ENCODE measurements at regions not wholly inside any gene's neighbourhood (a gene's known extent, or its start where the extent isn't known, plus 50 kb on each side); places are given as distances from the start of the nearest gene placed in this dataset.

GRCh38 chr1:3978196-3978989, 78.3 kb upstream of the C1orf174 start:
- Histone ChIP-seq H3K4me3 (replicated peaks; ENCODE audit: low read depth, low read length) (no peak overlapping the region), H3K36me3 (ENCODE audit: control insufficient read depth, insufficient read depth, low read length) (no peaks in the 10 kb centered on the region), H3K27me3 (replicated peaks; ENCODE audit: control insufficient read depth, insufficient read depth, low read length) (no peaks in the 10 kb centered on the region; the same call in 1 of the 2 replicates)
- TF ChIP-seq, protein P1, sequence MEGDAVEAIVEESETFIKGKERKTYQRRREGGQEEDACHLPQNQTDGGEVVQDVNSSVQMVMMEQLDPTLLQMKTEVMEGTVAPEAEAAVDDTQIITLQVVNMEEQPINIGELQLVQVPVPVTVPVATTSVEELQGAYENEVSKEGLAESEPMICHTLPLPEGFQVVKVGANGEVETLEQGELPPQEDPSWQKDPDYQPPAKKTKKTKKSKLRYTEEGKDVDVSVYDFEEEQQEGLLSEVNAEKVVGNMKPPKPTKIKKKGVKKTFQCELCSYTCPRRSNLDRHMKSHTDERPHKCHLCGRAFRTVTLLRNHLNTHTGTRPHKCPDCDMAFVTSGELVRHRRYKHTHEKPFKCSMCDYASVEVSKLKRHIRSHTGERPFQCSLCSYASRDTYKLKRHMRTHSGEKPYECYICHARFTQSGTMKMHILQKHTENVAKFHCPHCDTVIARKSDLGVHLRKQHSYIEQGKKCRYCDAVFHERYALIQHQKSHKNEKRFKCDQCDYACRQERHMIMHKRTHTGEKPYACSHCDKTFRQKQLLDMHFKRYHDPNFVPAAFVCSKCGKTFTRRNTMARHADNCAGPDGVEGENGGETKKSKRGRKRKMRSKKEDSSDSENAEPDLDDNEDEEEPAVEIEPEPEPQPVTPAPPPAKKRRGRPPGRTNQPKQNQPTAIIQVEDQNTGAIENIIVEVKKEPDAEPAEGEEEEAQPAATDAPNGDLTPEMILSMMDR (IDR thresholded peaks at IDR 0.05; ENCODE audit: insufficient read depth, low read length, poor library complexity, severe bottlenecking) = no peak
- DNase-seq (ENCODE audit: extremely low read depth, insufficient read length) = no peak

DNA sequence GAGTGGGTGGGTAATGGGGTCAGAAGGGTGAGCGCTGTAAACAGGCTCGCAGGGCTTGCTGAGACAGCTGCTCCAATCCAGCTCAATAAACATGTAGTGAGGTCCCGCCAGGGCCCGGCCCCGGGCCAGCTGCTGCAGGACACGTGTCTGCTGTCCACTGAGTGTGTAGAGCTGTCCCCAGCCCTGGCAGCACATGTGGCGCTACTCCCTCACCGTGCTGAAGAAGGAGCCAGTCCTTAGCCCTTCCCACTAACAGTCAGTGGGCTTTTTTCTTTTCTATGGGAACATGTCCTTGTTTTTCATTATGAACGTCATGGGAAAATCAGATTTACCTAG, 78.9 kb upstream of the C1orf174 start:
- DNase-seq (ENCODE audit: extremely low read depth, insufficient read length) = no peak
- Histone ChIP-seq H3K27me3 (replicated peaks; ENCODE audit: control insufficient read depth, insufficient read depth, low read length) (no peaks in the 10 kb centered on the region; the same call in 1 of the 2 replicates), H3K4me3 (replicated peaks; ENCODE audit: low read depth, low read length) (no peak overlapping the region), H3K36me3 (ENCODE audit: control insufficient read depth, insufficient read depth, low read length) (no peaks in the 10 kb centered on the region)
- TF ChIP-seq, protein P1 (IDR thresholded peaks at IDR 0.05; ENCODE audit: insufficient read depth, low read length, poor library complexity, severe bottlenecking) = no peak

DNA sequence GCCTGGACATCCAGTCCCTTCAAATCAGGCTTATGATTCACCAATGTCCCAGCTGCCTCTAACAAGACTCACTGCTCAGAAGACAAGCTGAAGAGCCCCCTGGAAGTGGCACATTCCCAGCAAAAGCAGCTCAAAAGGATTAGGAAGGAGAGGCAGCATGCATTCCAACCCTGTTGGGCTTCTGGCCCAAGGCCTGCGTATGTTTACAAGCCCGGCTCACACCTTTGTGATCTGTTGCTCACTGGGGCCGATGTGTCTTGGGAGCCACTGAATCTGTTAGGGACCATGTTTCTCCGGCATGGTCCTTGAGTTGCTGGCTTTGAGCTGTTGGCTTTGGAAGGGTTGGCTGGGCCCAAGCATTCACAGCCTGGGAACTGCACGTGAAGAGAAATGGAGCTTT, 81.2 kb upstream of the C1orf174 start:
- no peak overlapping the region for H3K4me3 ChIP-seq (replicated peaks; ENCODE audit: low read depth, low read length)
- TF ChIP-seq, protein P1 (IDR thresholded peaks at IDR 0.05; ENCODE audit: insufficient read depth, low read length, poor library complexity, severe bottlenecking) = no peak
- H3K36me3 ChIP-seq (ENCODE audit: control insufficient read depth, insufficient read depth, low read length) = no peaks in the 10 kb centered on the region
- no peak for DNase-seq (ENCODE audit: extremely low read depth, insufficient read length)
- no peaks in the 10 kb centered on the region; the same call in 1 of the 2 replicates for H3K27me3 ChIP-seq (replicated peaks; ENCODE audit: control insufficient read depth, insufficient read depth, low read length)

DNA sequence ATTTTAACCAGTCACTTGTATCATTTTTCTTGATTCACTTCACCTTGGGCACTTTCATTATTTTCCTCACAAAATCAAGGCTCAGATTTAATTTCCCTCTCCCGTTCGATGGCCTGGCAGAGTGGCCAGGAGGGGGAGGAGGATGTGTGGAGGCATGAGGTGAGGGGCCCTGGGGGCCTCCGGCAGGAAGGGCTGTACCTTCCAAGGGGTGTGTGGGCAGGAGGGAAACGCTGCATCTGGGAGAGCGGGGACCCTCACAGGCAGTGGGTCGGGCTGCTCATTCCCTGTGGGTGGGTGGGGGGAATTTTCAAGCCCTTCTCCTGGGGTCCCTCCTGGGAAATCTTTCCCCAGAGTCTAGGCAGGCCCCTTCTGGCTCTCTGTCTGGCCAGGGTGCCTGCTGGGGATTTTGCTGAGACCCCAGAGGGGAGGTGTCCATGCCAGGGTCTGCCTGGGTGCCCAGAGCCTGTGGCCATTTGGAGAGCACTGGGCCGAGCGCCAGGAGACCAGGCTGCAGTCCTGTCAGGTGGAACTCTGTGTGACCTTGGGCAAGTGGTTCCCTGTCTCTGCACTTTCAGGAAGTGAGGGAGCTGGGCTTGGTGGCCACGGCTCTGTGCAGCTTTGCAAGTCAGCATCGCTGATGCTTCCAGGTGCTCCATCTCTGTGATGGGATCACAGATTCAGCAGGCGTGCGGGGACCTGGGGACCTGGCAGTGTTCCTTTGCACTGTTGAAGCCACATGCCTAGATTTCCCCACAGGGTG, 81.9 kb upstream of the C1orf174 start:
- Histone ChIP-seq H3K36me3 (ENCODE audit: control insufficient read depth, insufficient read depth, low read length) (no peaks in the 10 kb centered on the region), H3K27me3 (replicated peaks; ENCODE audit: control insufficient read depth, insufficient read depth, low read length) (no peaks in the 10 kb centered on the region; the same call in 1 of the 2 replicates), H3K4me3 (replicated peaks; ENCODE audit: low read depth, low read length) (no peak overlapping the region)
- TF ChIP-seq, protein P1 (IDR thresholded peaks at IDR 0.05; ENCODE audit: insufficient read depth, low read length, poor library complexity, severe bottlenecking) = no peak
- DNase-seq (ENCODE audit: extremely low read depth, insufficient read length) = no peak

DNA sequence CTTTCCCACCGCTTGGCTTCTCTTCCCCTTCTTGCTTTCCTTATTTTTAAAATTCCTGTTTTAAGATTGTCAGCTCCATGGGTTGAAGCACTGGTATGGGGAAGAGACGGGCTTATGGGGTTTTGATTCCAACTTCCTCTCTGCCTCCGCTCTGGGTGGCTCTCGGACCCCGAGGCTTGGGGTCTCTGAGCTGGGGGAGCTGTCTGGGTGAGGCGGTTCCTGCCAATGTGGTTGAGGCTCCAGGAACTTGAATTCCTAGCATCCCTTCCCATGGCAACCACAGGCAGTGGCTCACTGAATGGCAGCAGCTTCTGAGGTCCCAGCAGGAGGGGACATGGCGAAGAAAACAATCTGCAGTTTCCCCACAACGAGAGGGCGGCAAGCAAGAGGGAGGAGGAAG, 83.1 kb upstream of the C1orf174 start:
- no peak overlapping the region for H3K4me3 ChIP-seq (replicated peaks; ENCODE audit: low read depth, low read length)
- DNase-seq (ENCODE audit: extremely low read depth, insufficient read length) = no peak
- no peaks in the 10 kb centered on the region for H3K36me3 ChIP-seq (ENCODE audit: control insufficient read depth, insufficient read depth, low read length)
- TF ChIP-seq, protein P1 (IDR thresholded peaks at IDR 0.05; ENCODE audit: insufficient read depth, low read length, poor library complexity, severe bottlenecking) = no peak
- no peaks in the 10 kb centered on the region; the same call in 1 of the 2 replicates for H3K27me3 ChIP-seq (replicated peaks; ENCODE audit: control insufficient read depth, insufficient read depth, low read length)

Data from GM06990 (cell line).